ENCODE measurements at regions not wholly inside any gene's neighbourhood (a gene's known extent, or its start where the extent isn't known, plus 50 kb on each side); places are given as distances from the start of the nearest gene placed in this dataset.

DNA sequence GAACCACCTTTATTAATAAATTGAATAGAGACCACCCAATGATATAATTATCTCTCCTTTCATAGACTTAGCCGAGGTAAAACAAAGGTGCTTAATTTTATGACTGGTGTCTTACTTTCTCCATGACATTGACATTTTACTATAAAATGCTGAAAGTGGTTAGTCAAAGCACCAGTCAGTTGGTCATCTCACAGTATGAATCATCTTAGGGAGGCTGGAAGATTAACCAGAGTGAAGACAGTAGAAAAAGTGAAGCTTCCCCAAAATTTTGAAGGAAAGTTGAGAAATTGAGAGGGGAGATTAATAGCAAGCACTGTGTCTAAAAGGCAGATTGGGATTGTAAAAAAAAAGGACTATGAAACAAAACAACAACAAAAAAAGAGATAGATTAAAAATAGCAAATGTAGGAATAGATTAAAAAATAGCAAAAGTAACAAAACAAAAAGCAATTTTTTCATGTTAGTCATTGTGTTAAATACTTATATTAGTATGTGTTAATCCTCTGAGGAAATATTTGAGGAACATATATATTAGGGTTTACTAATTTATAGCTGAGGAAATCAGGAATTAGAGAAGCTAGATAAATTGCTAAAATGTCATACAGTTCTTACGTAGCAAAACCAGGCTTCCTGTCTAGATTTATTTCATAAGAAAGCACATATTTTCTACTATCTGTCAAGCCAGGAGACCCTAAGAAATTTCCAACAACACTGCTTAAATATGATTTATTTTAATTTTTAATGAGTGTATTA is 557.3 kb upstream of the ANO5 start:
- Histone ChIP-seq H3K27ac (no peak overlapping the region), H3K9me3 (peaks cover 0 to 4% (median 0%) of the 10 kb centered on the region in 4 donors), H3K36me3 (no peaks in the 10 kb centered on the region), H3K4me1 (no peaks in the 10 kb centered on the region), H3K4me3 (no peak overlapping the region), H3K27me3 (no peaks in the 10 kb centered on the region)
- no peak for DNase-seq (ENCODE audit: low spot score in 2 of 2)
- WGBS, 2 donors = 42 to 48% methylated on average over 2 of the region's 2 CpGs
- TF ChIP-seq, protein P1, sequence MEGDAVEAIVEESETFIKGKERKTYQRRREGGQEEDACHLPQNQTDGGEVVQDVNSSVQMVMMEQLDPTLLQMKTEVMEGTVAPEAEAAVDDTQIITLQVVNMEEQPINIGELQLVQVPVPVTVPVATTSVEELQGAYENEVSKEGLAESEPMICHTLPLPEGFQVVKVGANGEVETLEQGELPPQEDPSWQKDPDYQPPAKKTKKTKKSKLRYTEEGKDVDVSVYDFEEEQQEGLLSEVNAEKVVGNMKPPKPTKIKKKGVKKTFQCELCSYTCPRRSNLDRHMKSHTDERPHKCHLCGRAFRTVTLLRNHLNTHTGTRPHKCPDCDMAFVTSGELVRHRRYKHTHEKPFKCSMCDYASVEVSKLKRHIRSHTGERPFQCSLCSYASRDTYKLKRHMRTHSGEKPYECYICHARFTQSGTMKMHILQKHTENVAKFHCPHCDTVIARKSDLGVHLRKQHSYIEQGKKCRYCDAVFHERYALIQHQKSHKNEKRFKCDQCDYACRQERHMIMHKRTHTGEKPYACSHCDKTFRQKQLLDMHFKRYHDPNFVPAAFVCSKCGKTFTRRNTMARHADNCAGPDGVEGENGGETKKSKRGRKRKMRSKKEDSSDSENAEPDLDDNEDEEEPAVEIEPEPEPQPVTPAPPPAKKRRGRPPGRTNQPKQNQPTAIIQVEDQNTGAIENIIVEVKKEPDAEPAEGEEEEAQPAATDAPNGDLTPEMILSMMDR (IDR thresholded peaks at IDR 0.05) = no peak
- TF ChIP-seq POLR2A (IDR thresholded peaks at IDR 0.05) = no peak
- no peak for TF ChIP-seq EP300 (IDR thresholded peaks at IDR 0.05)

GRCh38 chr11:21636561-21636960 is 556.3 kb upstream of the ANO5 start:
- TF ChIP-seq POLR2A (IDR thresholded peaks at IDR 0.05) (no peak), EP300 (IDR thresholded peaks at IDR 0.05) (no peak)
- TF ChIP-seq, protein P1 (IDR thresholded peaks at IDR 0.05) = no peak
- no peak for DNase-seq (ENCODE audit: low spot score in 2 of 2)
- Histone ChIP-seq H3K27me3 (no peaks in the 10 kb centered on the region), H3K4me3 (no peak overlapping the region), H3K27ac (no peak overlapping the region), H3K9me3 (peaks cover 0 to 4% (median 0%) of the 10 kb centered on the region in 4 donors), H3K4me1 (no peaks in the 10 kb centered on the region), H3K36me3 (no peaks in the 10 kb centered on the region)

GRCh38 chr11:21640491-21640890 is 552.4 kb upstream of the ANO5 start:
- 70 to 85% methylated on average over 1 of the region's 1 CpG for WGBS, 2 donors
- H3K4me3 ChIP-seq = no peak overlapping the region
- H3K27ac ChIP-seq = no peak overlapping the region
- H3K36me3 ChIP-seq = no peaks in the 10 kb centered on the region
- H3K27me3 ChIP-seq = no peaks in the 10 kb centered on the region
- DNase-seq (ENCODE audit: low spot score in 2 of 2) = no peak
- H3K9me3 ChIP-seq = peaks cover 0 to 4% (median 0%) of the 10 kb centered on the region in 4 donors
- H3K4me1 ChIP-seq = no peaks in the 10 kb centered on the region
- TF ChIP-seq EP300 (IDR thresholded peaks at IDR 0.05) (no peak), POLR2A (IDR thresholded peaks at IDR 0.05) (no peak)
- TF ChIP-seq, protein P1 (IDR thresholded peaks at IDR 0.05) = no peak

GRCh38 chr11:21641869-21642268 is 551.0 kb upstream of the ANO5 start:
- Histone ChIP-seq H3K4me1 (no peaks in the 10 kb centered on the region), H3K4me3 (no peak overlapping the region), H3K36me3 (no peaks in the 10 kb centered on the region), H3K9me3 (peaks cover 0 to 4% (median 0%) of the 10 kb centered on the region in 4 donors), H3K27me3 (no peaks in the 10 kb centered on the region), H3K27ac (no peak overlapping the region)
- TF ChIP-seq POLR2A (IDR thresholded peaks at IDR 0.05) (no peak), EP300 (IDR thresholded peaks at IDR 0.05) (no peak)
- TF ChIP-seq, protein P1 (IDR thresholded peaks at IDR 0.05) = no peak
- WGBS, 2 donors = 59 to 92% methylated on average over 3 of the region's 3 CpGs
- DNase-seq (ENCODE audit: low spot score in 2 of 2) = no peak

DNA sequence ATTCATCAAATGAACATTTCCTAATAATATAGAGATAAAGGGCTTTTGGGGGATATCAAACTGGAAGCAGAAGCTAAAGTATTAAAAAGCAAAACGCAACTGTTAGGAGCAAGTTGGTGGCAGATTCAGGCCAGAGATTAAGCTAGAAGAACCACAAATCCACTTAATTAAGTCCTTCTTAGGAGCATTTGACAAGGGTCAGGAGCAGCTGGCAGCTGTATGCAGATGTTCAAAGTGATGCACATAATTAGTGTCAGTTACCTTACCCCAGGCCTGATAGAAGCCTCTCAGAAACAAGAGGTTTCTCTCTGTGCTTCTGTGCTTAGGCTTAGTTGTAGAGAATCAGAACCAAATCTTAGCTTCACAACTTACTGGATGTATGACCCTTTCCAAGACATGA is 546.5 kb upstream of the ANO5 start:
- TF ChIP-seq EP300 (IDR thresholded peaks at IDR 0.05) (no peak), POLR2A (IDR thresholded peaks at IDR 0.05) (no peak)
- TF ChIP-seq, protein P1 (IDR thresholded peaks at IDR 0.05) = no peak
- WGBS, 2 donors = 75 to 80% methylated on average over 1 of the region's 1 CpG
- H3K36me3 ChIP-seq = no peaks in the 10 kb centered on the region
- no peak overlapping the region for H3K27ac ChIP-seq
- H3K27me3 ChIP-seq = no peaks in the 10 kb centered on the region
- H3K4me3 ChIP-seq = no peak overlapping the region
- no peaks in the 10 kb centered on the region for H3K9me3 ChIP-seq
- H3K4me1 ChIP-seq = no peaks in the 10 kb centered on the region
- no peak for DNase-seq (ENCODE audit: low spot score in 2 of 2)

All from tibial nerve (tissue), 4 donors.